H1 (cell line): ENCODE measurements at regions not wholly inside any gene's neighbourhood (a gene's known extent, or its start where the extent isn't known, plus 50 kb on each side); places are given as distances from the start of the nearest gene placed in this dataset.

Experiments
- CTCF ChIA-PET: fragments of 300-600 bp; sonication (Branson Sonifier 250); formaldehyde crosslinking; loops from one replicate; lab custom pipeline; 2021; ENCODE audit not compliant: partially characterized antibody; lab: Charles Lee
- POLR2A ChIA-PET: fragments of 300-600 bp; sonication (Branson Sonifier 250); formaldehyde crosslinking; loops from one replicate; lab custom pipeline; 2021; ENCODE audit warnings: inconsistent platforms; ENCODE audit not compliant: partially characterized antibody; lab: Charles Lee
- DNase-seq, 2 experiments: peaks; one replicate each; pipeline versions ENCODE4 v3.0.0 to v3.0.0-alpha.2; 2010 to 2022; ENCODE audit warnings: low spot score in 2 of 2, low read depth in 1 of 2, mixed read lengths in 1 of 2
- FAIRE-seq: peaks from 2 replicates; lab custom pipeline; 2011; peaks lifted over from hg19 to GRCh38; lab: Jason Lieb, UNC
- H2AFZ ChIP-seq: 2 replicates; pipeline ENCODE4 v1.8.1; 2012; ENCODE audit warnings: low read length, inconsistent platforms
- H2AK5ac ChIP-seq: 2 replicates; pipeline ENCODE4 v1.6.1; 2013; ENCODE audit warnings: low read depth, low read length
- H2BK120ac ChIP-seq: replicated peaks from 2 replicates; pipeline ENCODE3; 2013; ENCODE audit warnings: low read depth, low read length, inconsistent platforms
- H2BK12ac ChIP-seq: 2 replicates; pipeline ENCODE4 v1.6.1; 2013; ENCODE audit warnings: low read depth, low read length
- H2BK15ac ChIP-seq: 2 replicates; pipeline ENCODE4 v1.6.1; 2013; ENCODE audit warnings: low read length
- H2BK20ac ChIP-seq: 2 replicates; pipeline ENCODE4 v1.6.1; 2013; ENCODE audit warnings: low read length
- H2BK5ac ChIP-seq: 2 replicates; pipeline ENCODE4 v1.6.1; 2013; ENCODE audit warnings: low read depth, low read length
- H3K14ac ChIP-seq: 2 replicates; pipeline ENCODE4 v1.6.1; 2013; ENCODE audit warnings: inconsistent platforms; ENCODE audit not compliant: insufficient read length
- H3K18ac ChIP-seq: 2 replicates; pipeline ENCODE4 v1.6.1; 2013; ENCODE audit warnings: low read length; ENCODE audit errors: extremely low read depth
- H3K23ac ChIP-seq: 2 replicates; pipeline ENCODE4 v1.6.1; 2013; ENCODE audit warnings: inconsistent platforms; ENCODE audit not compliant: insufficient read length
- H3K23me2 ChIP-seq: 2 replicates; pipeline ENCODE4 v1.6.1; 2013; ENCODE audit warnings: low read depth, low read length
- H3K27ac ChIP-seq: 2 replicates; pipeline ENCODE4 v1.6.1; 2011; ENCODE audit warnings: low read depth, low read length, inconsistent platforms
- H3K27me3 ChIP-seq, 4 experiments: replicated peaks in 1 of 4; 1 replicate in 1 of 4; 2 replicates in 3 of 4; pipeline versions ENCODE4 v1.6.1 to v1.8.1; 2011 to 2013; ENCODE audit warnings: low read length in 3 of 4, mild to moderate bottlenecking in 3 of 4, inconsistent platforms in 2 of 4, mixed read lengths in 2 of 4, moderate library complexity in 1 of 4; ENCODE audit not compliant: control insufficient read depth in 3 of 4, insufficient read depth in 3 of 4; ENCODE audit errors: extremely low read depth in 1 of 4
- H3K36me3 ChIP-seq, 4 experiments: 2 replicates each; pipeline versions ENCODE4 v1.6.1 to v1.8.1; 2011 to 2013; ENCODE audit warnings: mild to moderate bottlenecking in 4 of 4, low read length in 3 of 4, moderate library complexity in 2 of 4, control low read depth in 1 of 4, inconsistent platforms in 1 of 4; ENCODE audit not compliant: insufficient read depth in 4 of 4, control insufficient read depth in 2 of 4
- H3K4ac ChIP-seq: replicated peaks from 2 replicates; pipeline ENCODE3; 2013; ENCODE audit warnings: low read length, low read depth, mixed read lengths, inconsistent platforms; ENCODE audit not compliant: insufficient read length
- H3K4me1 ChIP-seq, 4 experiments: replicated peaks in 1 of 4; 1 replicate in 1 of 4; 2 replicates in 3 of 4; pipeline versions ENCODE4 v1.6.1 to v1.8.1; 2011 to 2013; ENCODE audit warnings: low read length in 3 of 4, inconsistent platforms in 2 of 4, mixed read lengths in 1 of 4; ENCODE audit not compliant: insufficient read depth in 4 of 4, control insufficient read depth in 3 of 4
- H3K4me2 ChIP-seq, 2 experiments: 2 replicates each; pipeline versions ENCODE4 v1.6.1 to v1.8.1; 2011 to 2013; ENCODE audit warnings: low read depth in 2 of 2, low read length in 2 of 2, control low read depth in 1 of 2, inconsistent platforms in 1 of 2, mild to moderate bottlenecking in 1 of 2; ENCODE audit not compliant: insufficient read depth in 1 of 2
- H3K4me3 ChIP-seq, 4 experiments: fragments of 200-600, 300-600 bp in 1 of 4; sonication (generic), shearing (Covaris generic), sonication (Bioruptor Twin) in 1 of 4; 2 replicates each; pipeline versions ENCODE4 v1.5.1 to v1.8.1; 2011 to 2016; ENCODE audit warnings: low read length in 4 of 4, low read depth in 3 of 4, control low read depth in 2 of 4, inconsistent platforms in 2 of 4, mild to moderate bottlenecking in 2 of 4, mixed read lengths in 1 of 4, moderate library complexity in 1 of 4; ENCODE audit not compliant: insufficient read depth in 2 of 4; ENCODE audit errors: extremely low read depth in 1 of 4
- H3K56ac ChIP-seq: replicated peaks from 2 replicates; pipeline ENCODE3; 2013; ENCODE audit warnings: low read depth, mild to moderate bottlenecking, mixed read lengths, low read length, inconsistent platforms; ENCODE audit not compliant: insufficient read length
- H3K79me1 ChIP-seq: 2 replicates; pipeline ENCODE4 v1.6.1; 2013; ENCODE audit warnings: low read depth, low read length, control low read depth
- H3K79me2 ChIP-seq, 2 experiments: 2 replicates each; pipeline versions ENCODE4 v1.6.1 to v1.8.1; 2012 to 2013; ENCODE audit warnings: low read length in 2 of 2, mild to moderate bottlenecking in 2 of 2, inconsistent platforms in 1 of 2; ENCODE audit not compliant: insufficient read depth in 2 of 2, control insufficient read depth in 1 of 2
- H3K9ac ChIP-seq, 4 experiments: replicated peaks in 1 of 4; 1 replicate in 1 of 4; 2 replicates in 3 of 4; pipeline versions ENCODE4 v1.6.1 to v1.8.1; 2011 to 2013; ENCODE audit warnings: low read depth in 3 of 4, low read length in 3 of 4, control low read depth in 2 of 4, mild to moderate bottlenecking in 2 of 4, moderate library complexity in 2 of 4, inconsistent platforms in 1 of 4; ENCODE audit errors: extremely low read depth in 1 of 4
- H3K9me3 ChIP-seq, 2 experiments: 2 replicates each; pipeline versions ENCODE4 v1.6.1 to v1.8.1; 2012 to 2013; ENCODE audit warnings: mild to moderate bottlenecking in 2 of 2, moderate library complexity in 2 of 2, control low read depth in 1 of 2, inconsistent platforms in 1 of 2, low read depth in 1 of 2, low read length in 1 of 2, mixed read lengths in 1 of 2; ENCODE audit not compliant: insufficient read depth in 2 of 2
- H4K20me1 ChIP-seq, 2 experiments: replicated peaks in 1 of 2; 2 replicates each; pipeline versions ENCODE3 to v1.8.1; 2011 to 2013; ENCODE audit warnings: inconsistent platforms in 2 of 2, low read length in 2 of 2, mild to moderate bottlenecking in 1 of 2; ENCODE audit not compliant: insufficient read depth in 2 of 2, control insufficient read depth in 1 of 2
- H4K5ac ChIP-seq: 2 replicates; pipeline ENCODE4 v1.6.1; 2013; ENCODE audit warnings: low read length, low read depth, mixed read lengths, inconsistent platforms; ENCODE audit not compliant: insufficient read length
- H4K8ac ChIP-seq: 2 replicates; pipeline ENCODE4 v1.8.0; 2013; ENCODE audit warnings: mild to moderate bottlenecking, moderate library complexity, low read length, inconsistent platforms; ENCODE audit not compliant: insufficient read depth; ENCODE audit errors: extremely low read depth
- H4K91ac ChIP-seq: replicated peaks from 2 replicates; pipeline ENCODE3; 2013; ENCODE audit warnings: low read length, mixed read lengths, inconsistent platforms; ENCODE audit not compliant: insufficient read length
- FOSL1 ChIP-seq: IDR thresholded peaks from 2 replicates; pipeline ENCODE4 v1.6.1; 2011; ENCODE audit warnings: mild to moderate bottlenecking, low read depth, low read length, moderate library complexity; ENCODE audit not compliant: insufficient read depth
- GABPA ChIP-seq: IDR thresholded peaks from 2 replicates; pipeline ENCODE4 v1.6.1; 2011; ENCODE audit warnings: mild to moderate bottlenecking, low read length, moderate library complexity, borderline replicate concordance; ENCODE audit not compliant: insufficient read depth
- POLR2AphosphoS5 ChIP-seq: IDR thresholded peaks from 2 replicates; pipeline ENCODE4 v1.6.1; 2011; ENCODE audit warnings: low read depth, low read length

GRCh38 chr6:117847912-117848311 is 59.2 kb upstream of the SLC35F1 start:
- H2AK5ac ChIP-seq: no peak overlapping the region
- no peak overlapping the region for H3K14ac ChIP-seq
- H3K4me3 ChIP-seq: no peak overlapping the region
- ChIA-PET CTCF (interaction anchor here (1.2 to 2.5 kb wide), 2 partner anchors 417 to 771 kb away, joined by 3 to 16 read pairs; no protein-coding TSS in a partner anchor), POLR2A (no interaction called here)
- H3K9me3 ChIP-seq: no peaks in the 10 kb centered on the region; a peak in 1 of 4 replicates
- H4K20me1 ChIP-seq: no peaks in the 10 kb centered on the region
- no peak overlapping the region for H3K18ac ChIP-seq
- H2BK120ac ChIP-seq: no peak overlapping the region
- no peaks in the 10 kb centered on the region; a peak in 1 of 7 replicates for H3K27me3 ChIP-seq
- no peak overlapping the region for H3K56ac ChIP-seq
- no peak overlapping the region for H2BK20ac ChIP-seq
- no peak overlapping the region for H3K4me2 ChIP-seq
- no peak for FAIRE-seq
- H2BK15ac ChIP-seq: no peak overlapping the region
- no peak overlapping the region for H4K91ac ChIP-seq
- H3K4me1 ChIP-seq: peaks cover 0 to 7% (median 1%) of the 10 kb centered on the region in 4 experiments; a peak in 1 of 7 replicates
- no peaks in the 10 kb centered on the region for H3K79me1 ChIP-seq
- no peak overlapping the region for H2BK12ac ChIP-seq
- H3K79me2 ChIP-seq: no peaks in the 10 kb centered on the region
- H3K23ac ChIP-seq: no peak overlapping the region
- no peak for DNase-seq
- TF ChIP-seq GABPA (no peak), FOSL1 (no peak), POLR2AphosphoS5 (no peak)
- H2BK5ac ChIP-seq: no peak overlapping the region
- H2AFZ ChIP-seq: no peak overlapping the region
- no peak overlapping the region for H3K9ac ChIP-seq
- H3K27ac ChIP-seq: no peak overlapping the region
- H3K4ac ChIP-seq: no peak overlapping the region
- H4K8ac ChIP-seq: no peak overlapping the region
- H4K5ac ChIP-seq: no peak overlapping the region
- H3K36me3 ChIP-seq: no peaks in the 10 kb centered on the region
- H3K23me2 ChIP-seq: no peaks in the 10 kb centered on the region
